ENCODE measurements at regions not wholly inside any gene's neighbourhood (a gene's known extent, or its start where the extent isn't known, plus 50 kb on each side); places are given as distances from the start of the nearest gene placed in this dataset.
"Not testable (repeated sequence)": the region's sequence is repeated elsewhere in the genome, so short reads cannot be mapped to it uniquely, and the experiment has no call there.

GRCh38 chr2:22002066-22002465 is 878.3 kb downstream of the TDRD15 start:
- no peak for DNase-seq

- DNase-seq = no peak
Observed at GRCh38 chr2:22003270-22003669, 879.5 kb downstream of the TDRD15 start.

GRCh38 chr2:22011048-22011447 is 887.3 kb downstream of the TDRD15 start:
- no peak for DNase-seq

GRCh38 chr2:22020091-22020742 is 896.4 kb downstream of the TDRD15 start:
- DNase-seq = no peak

DNA sequence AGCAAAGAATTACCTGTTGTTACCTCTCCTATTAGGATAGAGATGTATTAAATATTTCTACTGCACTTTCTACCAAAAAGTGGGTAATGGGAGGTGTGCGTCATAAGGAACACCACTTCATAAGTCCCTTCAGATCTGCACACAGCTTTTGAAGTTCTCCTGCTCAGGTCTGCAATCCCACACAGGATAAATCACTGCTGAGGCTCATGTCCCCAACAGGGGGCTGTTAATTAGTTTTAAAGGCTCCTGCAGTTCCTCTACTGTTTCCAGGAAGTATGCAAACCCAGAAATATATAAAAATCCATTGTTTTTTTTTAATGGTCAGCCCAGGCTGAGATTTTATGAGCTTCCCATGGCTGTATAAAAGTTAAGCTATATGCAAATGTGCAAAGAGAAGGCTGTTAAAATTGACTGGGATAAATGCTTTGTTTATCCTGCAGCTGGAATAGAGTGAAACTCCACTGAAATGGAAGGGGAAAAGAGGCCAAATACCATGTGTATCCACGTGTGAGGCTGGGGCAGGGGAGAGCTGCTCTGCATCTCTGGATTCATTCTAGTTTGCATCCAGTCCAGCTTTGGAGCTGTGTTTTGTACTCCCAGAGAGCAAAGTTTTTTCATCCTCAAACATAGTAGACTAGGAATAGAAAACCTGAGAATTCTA is 903.7 kb downstream of the TDRD15 start:
- DNase-seq = no peak

DNA sequence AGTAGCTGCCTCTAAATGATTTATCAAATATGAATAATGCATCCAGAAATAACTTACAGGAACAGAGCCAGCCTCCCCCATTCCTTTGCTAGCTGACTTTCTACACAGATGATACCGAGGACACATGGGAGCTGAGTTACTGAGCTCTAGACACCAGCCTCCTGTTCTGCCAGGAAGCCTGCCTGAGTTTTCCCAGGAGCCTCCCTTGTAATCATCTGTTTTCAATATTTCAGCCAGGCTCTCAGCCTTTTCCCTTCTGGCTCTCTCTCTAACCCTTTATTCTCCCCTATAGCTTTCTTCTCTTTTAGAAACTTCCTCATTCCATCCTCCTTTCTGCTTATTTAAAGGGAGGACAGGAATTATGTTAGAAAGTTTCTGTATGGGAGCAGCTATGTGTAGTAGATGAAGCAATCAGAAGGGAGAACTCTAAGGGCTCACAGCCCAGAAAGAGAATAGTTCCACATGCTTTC is 911.6 kb downstream of the TDRD15 start:
- no peak for DNase-seq

DNA sequence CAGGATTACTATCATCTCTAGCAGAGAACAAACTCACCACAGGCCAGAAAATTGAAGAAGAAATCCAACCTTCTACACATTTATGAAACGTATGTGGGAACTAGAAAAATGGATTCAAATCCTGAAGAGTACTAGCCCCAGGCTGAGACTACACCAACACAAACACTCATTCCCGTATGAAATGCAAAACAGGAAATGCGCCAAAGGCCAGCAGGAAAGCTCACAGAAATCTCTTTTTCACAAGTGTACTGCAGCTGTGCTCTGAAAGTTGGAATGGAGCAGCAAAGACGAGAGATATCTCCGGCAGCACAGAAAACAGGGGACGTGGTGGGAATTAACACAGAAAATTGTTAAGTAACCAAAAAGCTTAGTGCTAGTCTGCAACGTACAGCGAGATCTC is 913.5 kb downstream of the TDRD15 start:
- DNase-seq = no peak

DNA sequence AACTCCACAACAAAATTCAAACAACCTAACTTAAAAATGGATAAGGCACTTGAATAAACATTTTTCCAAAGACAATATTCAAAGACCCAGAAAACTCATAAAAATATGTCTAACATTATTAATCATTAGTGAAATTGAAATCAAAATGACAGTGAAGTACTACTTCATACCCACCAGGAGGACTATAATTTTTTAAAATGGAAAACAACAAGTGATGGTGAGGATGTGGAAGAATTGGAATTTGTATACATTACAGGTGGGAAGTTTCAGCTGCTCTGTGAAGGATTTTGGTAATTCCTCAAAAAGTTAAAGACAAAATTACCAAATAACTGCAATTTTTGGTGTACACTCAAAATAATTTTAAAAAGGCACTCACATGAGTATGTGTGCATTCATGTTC is 920.0 kb downstream of the TDRD15 start:
- no peak for DNase-seq

DNA sequence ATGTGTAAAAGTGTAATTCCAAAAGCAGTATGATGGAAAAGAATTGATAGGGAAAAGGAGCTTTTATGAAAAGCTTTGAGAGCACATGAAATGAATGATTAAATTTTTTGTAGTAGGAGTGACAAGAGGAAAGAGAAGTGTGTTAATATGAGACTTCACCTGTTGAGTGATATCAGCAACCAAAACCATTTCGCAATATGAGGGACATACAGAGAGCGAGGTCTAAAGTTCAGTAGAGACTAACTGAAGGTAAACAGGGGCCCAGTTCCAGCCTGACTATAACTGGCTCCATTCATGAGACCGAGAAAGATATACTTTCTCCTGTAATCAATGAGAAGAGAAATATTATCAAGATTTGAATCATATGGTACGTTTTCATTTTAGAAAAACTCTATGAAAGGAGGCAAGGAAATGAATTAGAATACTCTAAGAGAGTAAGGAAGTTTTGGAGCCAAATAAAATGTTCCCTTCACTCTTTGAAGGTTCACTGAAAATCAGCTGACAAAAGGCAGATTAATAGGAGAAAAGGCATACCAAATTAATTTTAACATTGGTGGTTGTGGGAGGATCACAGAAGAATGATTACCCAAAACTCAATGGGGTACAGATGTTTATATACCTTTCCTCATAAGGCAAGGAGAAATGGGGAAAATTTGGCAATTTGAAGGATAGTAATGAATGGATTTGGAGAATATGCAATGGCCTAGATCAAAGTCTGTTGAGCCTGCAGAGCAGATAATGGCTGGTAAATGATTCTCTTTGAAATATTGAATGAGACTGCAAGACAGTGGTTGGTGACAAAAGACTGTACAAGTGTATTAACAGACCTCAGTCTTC is 932.2 kb downstream of the TDRD15 start:
- DNase-seq = no peak

- no peak for DNase-seq
Observed at GRCh38 chr2:22056621-22057132, 932.9 kb downstream of the TDRD15 start.

DNA sequence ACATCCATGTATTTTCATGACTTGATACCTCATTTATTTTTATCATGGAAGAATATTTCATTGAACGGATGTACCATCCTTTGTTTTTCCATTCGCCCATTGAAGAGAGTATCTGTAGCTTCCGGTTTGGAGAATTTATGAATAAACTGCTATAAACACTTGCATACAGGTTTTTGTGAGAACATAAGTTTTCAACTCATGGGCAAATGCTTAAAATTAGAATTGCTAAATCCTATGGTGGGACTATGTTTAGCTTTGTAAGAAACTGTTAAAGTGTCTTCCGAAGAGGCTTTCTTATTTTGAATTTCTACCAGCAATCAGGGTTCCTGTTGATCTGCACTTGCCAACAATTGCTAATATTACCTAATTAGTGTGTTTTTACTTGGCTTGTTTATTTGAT is 938.9 kb downstream of the TDRD15 start:
- no peak for DNase-seq

DNA sequence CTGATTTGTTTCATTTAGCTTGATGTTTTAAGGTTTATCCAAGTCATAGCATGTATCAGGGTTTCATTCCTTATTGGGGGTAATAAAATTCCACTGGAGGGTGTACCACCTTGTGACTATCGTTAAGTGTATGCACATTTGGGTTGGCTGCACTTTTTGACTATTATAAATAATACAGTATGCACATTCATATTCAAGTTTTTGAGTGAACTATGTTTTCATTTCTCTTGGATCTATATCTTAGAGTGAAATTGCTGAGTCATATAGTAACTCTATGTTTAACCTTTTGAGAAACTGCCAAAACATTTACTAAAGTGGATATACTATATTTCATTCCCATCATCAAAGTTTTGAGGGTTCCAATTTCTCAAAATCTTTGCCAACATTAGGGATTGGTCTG is 952.7 kb downstream of the TDRD15 start:
- DNase-seq = no peak

GRCh38 chr2:22078701-22079100 is 954.9 kb downstream of the TDRD15 start:
- no peak for DNase-seq

DNA sequence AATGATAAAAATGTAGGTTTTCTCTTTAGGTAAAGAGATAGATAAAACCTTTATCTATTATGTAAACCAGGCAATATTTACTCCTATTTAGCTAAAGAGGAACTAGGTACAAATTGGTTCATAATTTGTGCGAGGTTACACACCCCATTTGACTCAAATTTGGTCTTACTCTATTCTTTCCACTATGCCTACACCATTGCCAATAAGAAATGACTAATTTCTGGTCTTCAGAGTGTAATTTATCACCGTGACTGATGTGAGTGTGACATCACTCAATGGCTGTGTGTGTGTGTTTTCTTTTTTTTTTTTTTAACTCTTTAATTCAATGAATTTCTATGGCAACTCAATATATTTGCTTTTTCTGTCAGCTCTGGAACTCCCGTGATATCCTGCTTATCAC is 955.8 kb downstream of the TDRD15 start:
- no peak for DNase-seq

- no peak for DNase-seq
Observed at GRCh38 chr2:22086726-22087125, 963.0 kb downstream of the TDRD15 start.

DNA sequence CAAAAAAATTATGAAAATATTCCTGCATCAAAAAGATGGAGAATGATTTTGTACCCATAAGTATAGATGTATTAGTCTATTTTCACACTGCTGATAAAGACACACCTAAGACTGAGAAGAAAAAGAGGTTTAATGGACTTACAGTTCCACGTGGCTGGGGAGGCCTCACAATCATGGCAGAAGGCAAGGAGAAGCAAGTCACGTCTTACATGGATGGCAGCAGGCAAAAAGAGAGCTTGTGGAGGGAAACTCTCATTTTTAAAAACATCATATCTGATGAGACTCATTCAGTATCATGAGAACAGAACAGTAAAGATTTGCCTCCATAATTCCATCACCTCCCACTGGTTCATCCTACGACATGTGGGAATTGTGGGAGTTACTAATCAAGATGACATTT is 979.8 kb downstream of the TDRD15 start:
- not testable (repeated sequence) for DNase-seq

DNA sequence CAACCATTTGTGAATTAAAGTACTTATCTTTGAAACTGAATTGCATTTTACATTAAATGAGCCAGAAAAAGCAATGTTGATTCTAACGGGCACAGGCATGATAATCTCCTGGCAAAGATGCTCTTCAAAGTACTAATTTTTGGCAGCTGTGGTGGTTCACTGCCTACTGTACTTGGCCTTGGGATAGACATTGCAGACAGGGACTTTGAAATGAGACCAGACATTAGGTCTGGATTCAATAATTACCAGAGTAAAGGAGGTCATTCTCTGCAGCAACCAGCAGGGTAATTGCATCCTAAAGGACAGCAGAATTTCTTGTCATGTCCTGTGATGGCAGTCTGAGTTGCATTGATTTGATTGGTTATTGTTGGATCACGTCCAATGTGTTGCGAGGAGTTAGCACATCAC is 986.5 kb downstream of the TDRD15 start:
- DNase-seq = no peak

DNA sequence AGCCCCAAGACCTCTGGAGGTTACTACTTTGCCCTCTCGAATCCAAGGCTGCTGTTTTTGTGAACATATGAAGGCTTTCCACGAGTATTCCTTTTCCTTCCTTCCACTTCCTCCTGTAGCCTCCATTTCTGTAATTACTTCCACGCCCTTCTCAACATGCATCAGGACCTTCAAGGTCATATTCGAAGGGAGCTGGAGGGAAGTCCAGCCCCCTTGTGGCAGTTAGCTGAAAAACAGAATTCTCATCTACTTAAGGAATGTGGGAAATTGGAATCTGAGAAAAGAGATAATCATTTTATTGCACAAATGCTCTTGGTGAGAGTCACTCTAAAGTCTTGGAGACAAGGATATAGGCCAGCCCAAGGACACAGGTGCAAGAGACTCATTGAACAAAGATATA is 1000.2 kb downstream of the TDRD15 start:
- no peak for DNase-seq

- DNase-seq = no peak
Observed at GRCh38 chr2:22126106-22126505, 1002.3 kb downstream of the TDRD15 start.

- DNase-seq = no peak
Observed at GRCh38 chr2:22126978-22127377, 1003.2 kb downstream of the TDRD15 start.

GRCh38 chr2:22134421-22134820 is 1010.7 kb downstream of the TDRD15 start:
- DNase-seq = no peak

DNA sequence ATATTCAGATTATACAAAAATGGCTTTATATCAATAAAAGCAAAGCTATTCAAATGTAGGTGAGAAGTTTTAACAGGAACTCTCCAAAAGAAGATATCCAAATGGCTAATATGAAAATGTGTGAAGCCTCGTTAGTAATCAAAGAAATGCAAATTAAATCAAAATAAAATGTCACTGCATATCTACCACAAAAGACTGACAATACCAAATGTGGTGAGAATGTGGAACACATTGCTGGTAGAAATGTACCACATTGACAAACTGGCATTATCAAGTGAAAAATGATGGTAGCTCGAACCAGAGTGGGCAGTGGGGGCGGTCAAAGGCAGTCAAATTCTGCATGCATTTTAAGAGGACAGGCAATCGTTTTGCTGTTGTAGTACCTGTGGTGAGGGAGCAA is 1012.7 kb downstream of the TDRD15 start:
- no peak for DNase-seq

- DNase-seq = no peak
Observed at GRCh38 chr2:22143840-22144239, 1020.1 kb downstream of the TDRD15 start.
